Liver (tissue), 8 donors: ENCODE measurements at regions not wholly inside any gene's neighbourhood (a gene's known extent, or its start where the extent isn't known, plus 50 kb on each side); places are given as distances from the start of the nearest gene placed in this dataset.

ENCODE experiments used
- DNase-seq: peaks from one replicate; pipeline ENCODE4 v3.0.0-alpha.2; 2017; ENCODE audit warnings: low spot score
- H3K27ac ChIP-seq, 2 donors: one replicate each; pipeline ENCODE4 v1.7.0; 2013; ENCODE audit warnings: inconsistent platforms in 2 of 2, low read length in 2 of 2, control low read depth in 1 of 2, low read depth in 1 of 2, mild to moderate bottlenecking in 1 of 2
- H3K27me3 ChIP-seq, 4 donors: one replicate each; pipeline versions ENCODE4 v1.6.1 to v1.7.0; 2013; ENCODE audit warnings: low read length in 3 of 4, inconsistent platforms in 1 of 4, mild to moderate bottlenecking in 1 of 4, moderate library complexity in 1 of 4; ENCODE audit not compliant: control insufficient read depth in 4 of 4, insufficient read depth in 4 of 4
- H3K36me3 ChIP-seq, 4 donors: one replicate each; pipeline versions ENCODE4 v1.6.1 to v1.7.0; 2013; ENCODE audit warnings: low read length in 3 of 4, mild to moderate bottlenecking in 3 of 4, low read depth in 1 of 4, moderate library complexity in 1 of 4; ENCODE audit not compliant: control insufficient read depth in 4 of 4, insufficient read depth in 3 of 4
- H3K4me1 ChIP-seq, 4 donors: one replicate each; pipeline versions ENCODE4 v1.6.1 to v1.7.0; 2013; ENCODE audit warnings: low read length in 3 of 4, mild to moderate bottlenecking in 3 of 4, moderate library complexity in 1 of 4; ENCODE audit not compliant: control insufficient read depth in 4 of 4, insufficient read depth in 4 of 4
- H3K4me3 ChIP-seq, 3 donors: one replicate each; pipeline versions ENCODE4 v1.6.1 to v1.7.0; 2013; ENCODE audit warnings: low read length in 3 of 3, control low read depth in 1 of 3, low read depth in 1 of 3, mild to moderate bottlenecking in 1 of 3
- H3K9ac ChIP-seq, 2 donors: one replicate each; pipeline ENCODE4 v1.7.0; 2013; ENCODE audit warnings: low read length in 2 of 2, mild to moderate bottlenecking in 2 of 2, moderate library complexity in 2 of 2, control low read depth in 1 of 2, low read depth in 1 of 2
- H3K9me3 ChIP-seq, 4 donors: one replicate each; pipeline versions ENCODE4 v1.6.1 to v1.7.0; 2013; ENCODE audit warnings: low read length in 3 of 4; ENCODE audit not compliant: control insufficient read depth in 4 of 4
- ATF3 ChIP-seq: IDR thresholded peaks from 2 replicates; pipeline ENCODE4 v1.6.1; 2016; ENCODE audit warnings: antibody characterized with exemption
- GABPA ChIP-seq, 2 donors: IDR thresholded peaks in 1 of 2; conservative IDR thresholded peaks in 1 of 2; 2 replicates each; pipeline ENCODE4 v1.6.1; 2016; ENCODE audit warnings: antibody characterized with exemption in 2 of 2, mild to moderate bottlenecking in 1 of 2, moderate library complexity in 1 of 2
- HNF4A ChIP-seq, 2 donors: conservative IDR thresholded peaks; 2 replicates each; pipeline ENCODE4 v1.6.1; 2016; ENCODE audit warnings: antibody characterized with exemption in 2 of 2, mild to moderate bottlenecking in 2 of 2
- JUND ChIP-seq, 2 donors: IDR thresholded peaks; 2 replicates each; pipeline ENCODE4 v1.6.1; 2016; ENCODE audit warnings: antibody characterized with exemption in 2 of 2
- NR2F2 ChIP-seq: IDR thresholded peaks from 2 replicates; pipeline ENCODE4 v1.6.1; 2016; ENCODE audit warnings: antibody characterized with exemption
- REST ChIP-seq: IDR thresholded peaks from 2 replicates; pipeline ENCODE4 v1.6.1; 2016; ENCODE audit warnings: antibody characterized with exemption, mild to moderate bottlenecking
- RXRA ChIP-seq, 2 donors: IDR thresholded peaks; 2 replicates each; pipeline ENCODE4 v1.6.1; 2017 to 2018; ENCODE audit warnings: antibody characterized with exemption in 2 of 2, mild to moderate bottlenecking in 1 of 2
- SP1 ChIP-seq: IDR thresholded peaks from 2 replicates; pipeline ENCODE4 v1.6.1; 2018; ENCODE audit warnings: antibody characterized with exemption, mild to moderate bottlenecking
- TAF1 ChIP-seq: conservative IDR thresholded peaks from 2 replicates; pipeline ENCODE4 v1.6.1; 2016; ENCODE audit warnings: antibody characterized with exemption, mild to moderate bottlenecking
- ZBTB33 ChIP-seq: IDR thresholded peaks from 2 replicates; pipeline ENCODE4 v1.6.1; 2016; ENCODE audit warnings: antibody characterized with exemption
- WGBS: extraction: QIAGEN DNeasy Blood & Tissue Kit; methylation state at CpG from one replicate; pipeline ENCODE4 v1.1.7; 2013; 5-methylcytosine and 5-hydroxymethylcytosine counted together
- TF ChIP-seq, protein P1 (sequence below): IDR thresholded peaks from 2 replicates; pipeline ENCODE4 v1.6.1; 2016; ENCODE audit warnings: antibody characterized with exemption
- TF ChIP-seq, protein P2 (sequence below): fragments of 150-350 bp; IDR thresholded peaks from 2 replicates; pipeline ENCODE4 v1.5.1; 2017; ENCODE audit warnings: improper control_type of control experiment, low read depth, low read length; ENCODE audit not compliant: missing input control
- donor health status: healthy.
- donor health status: healthy.
- donor health status: healthy.
- donor health status: healthy.
- donor health status: healthy.

GRCh38 chrX:46256875-46257274 lies 288.3 kb downstream of the ZNF674 start:
- 97% methylated on average over 1 of the region's 1 CpG for WGBS

More at GRCh38 chrX:46256875-46257274, 288.3 kb downstream of the ZNF674 start:
- H3K36me3 ChIP-seq: no peaks in the 10 kb centered on the region
- no peak for TF ChIP-seq TAF1
- TF ChIP-seq HNF4A (conservative IDR thresholded peaks at IDR 0.05): no peak
- TF ChIP-seq, protein P1, sequence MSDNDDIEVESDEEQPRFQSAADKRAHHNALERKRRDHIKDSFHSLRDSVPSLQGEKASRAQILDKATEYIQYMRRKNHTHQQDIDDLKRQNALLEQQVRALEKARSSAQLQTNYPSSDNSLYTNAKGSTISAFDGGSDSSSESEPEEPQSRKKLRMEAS: no peak
- no peak for TF ChIP-seq GABPA (IDR thresholded peaks at IDR 0.05 in 1 of 2, conservative IDR thresholded peaks at IDR 0.05 in 1 of 2)
- no peak for TF ChIP-seq ZBTB33
- no peak for TF ChIP-seq NR2F2
- no peak for TF ChIP-seq REST
- TF ChIP-seq JUND (IDR thresholded peaks at IDR 0.05): no peak
- TF ChIP-seq, protein P2, sequence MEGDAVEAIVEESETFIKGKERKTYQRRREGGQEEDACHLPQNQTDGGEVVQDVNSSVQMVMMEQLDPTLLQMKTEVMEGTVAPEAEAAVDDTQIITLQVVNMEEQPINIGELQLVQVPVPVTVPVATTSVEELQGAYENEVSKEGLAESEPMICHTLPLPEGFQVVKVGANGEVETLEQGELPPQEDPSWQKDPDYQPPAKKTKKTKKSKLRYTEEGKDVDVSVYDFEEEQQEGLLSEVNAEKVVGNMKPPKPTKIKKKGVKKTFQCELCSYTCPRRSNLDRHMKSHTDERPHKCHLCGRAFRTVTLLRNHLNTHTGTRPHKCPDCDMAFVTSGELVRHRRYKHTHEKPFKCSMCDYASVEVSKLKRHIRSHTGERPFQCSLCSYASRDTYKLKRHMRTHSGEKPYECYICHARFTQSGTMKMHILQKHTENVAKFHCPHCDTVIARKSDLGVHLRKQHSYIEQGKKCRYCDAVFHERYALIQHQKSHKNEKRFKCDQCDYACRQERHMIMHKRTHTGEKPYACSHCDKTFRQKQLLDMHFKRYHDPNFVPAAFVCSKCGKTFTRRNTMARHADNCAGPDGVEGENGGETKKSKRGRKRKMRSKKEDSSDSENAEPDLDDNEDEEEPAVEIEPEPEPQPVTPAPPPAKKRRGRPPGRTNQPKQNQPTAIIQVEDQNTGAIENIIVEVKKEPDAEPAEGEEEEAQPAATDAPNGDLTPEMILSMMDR: no peak
- TF ChIP-seq SP1: no peak
- TF ChIP-seq RXRA (IDR thresholded peaks at IDR 0.05): no peak
- TF ChIP-seq ATF3: no peak
- H3K9me3 ChIP-seq: no peaks in the 10 kb centered on the region
- H3K27ac ChIP-seq: no peak overlapping the region
- H3K4me1 ChIP-seq: no peaks in the 10 kb centered on the region
- no peak for DNase-seq
- no peaks in the 10 kb centered on the region for H3K27me3 ChIP-seq
- H3K4me3 ChIP-seq: no peak overlapping the region
- H3K9ac ChIP-seq: no peak overlapping the region
